HL-60 (cell line): ENCODE measurements at regions not wholly inside any gene's neighbourhood (a gene's known extent, or its start where the extent isn't known, plus 50 kb on each side); places are given as distances from the start of the nearest gene placed in this dataset.

ENCODE experiments used
- CTCF ChIP-seq: IDR thresholded peaks from one replicate; pipeline ENCODE4 v1.5.1; 2011; ENCODE audit warnings: low read length, control low read depth, inconsistent platforms; ENCODE audit not compliant: insufficient read depth
- GABPA ChIP-seq: IDR thresholded peaks from 2 replicates; pipeline ENCODE4 v1.6.1; 2012; ENCODE audit warnings: low read depth
- POLR2AphosphoS5 ChIP-seq: IDR thresholded peaks from 2 replicates; pipeline ENCODE4 v1.6.1; 2012; ENCODE audit warnings: low read depth
- REST ChIP-seq: IDR thresholded peaks from 2 replicates; pipeline ENCODE4 v1.6.1; 2012; ENCODE audit warnings: low read depth; ENCODE audit not compliant: insufficient replicate concordance

GRCh38 chr2:155975734-155976133, 356.8 kb downstream of the NR4A2 start:
- no peak for TF ChIP-seq POLR2AphosphoS5
- no peak for TF ChIP-seq CTCF
- no peak for TF ChIP-seq REST
- no peak for TF ChIP-seq GABPA
